ENCODE measurements at regions not wholly inside any gene's neighbourhood (a gene's known extent, or its start where the extent isn't known, plus 50 kb on each side); places are given as distances from the start of the nearest gene placed in this dataset.

DNA sequence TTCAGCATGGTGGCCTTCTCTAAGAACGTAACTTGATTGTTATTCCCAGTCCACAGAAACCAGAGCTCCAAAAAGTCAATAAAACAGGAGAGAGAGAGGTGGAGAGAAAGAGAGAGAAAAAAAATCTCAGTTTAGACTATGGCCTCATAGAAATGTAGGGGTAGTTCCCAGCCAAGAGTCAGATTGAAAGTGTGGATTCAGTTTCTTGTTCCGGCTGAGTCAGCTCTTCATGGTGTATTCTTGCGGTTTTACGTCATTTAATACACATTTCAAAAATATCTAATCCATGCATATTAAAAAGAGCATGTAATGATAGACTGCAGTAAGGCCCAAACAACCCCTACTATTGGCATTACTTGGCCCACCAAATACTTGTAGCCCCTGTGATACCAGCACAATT, 303.9 kb downstream of the ETAA1 start:
- Histone ChIP-seq H3F3A (ENCODE audit: insufficient read depth, low read length) (no peaks in the 10 kb centered on the region), H3K79me2 (ENCODE audit: insufficient read depth, low read length) (no peaks in the 10 kb centered on the region), H3K4me3 (ENCODE audit: low read depth, low read length, poor library complexity, severe bottlenecking) (no peak overlapping the region), H3K4me2 (ENCODE audit: low read length) (no peak overlapping the region), H3K27ac (ENCODE audit: low read depth, low read length, poor library complexity, severe bottlenecking) (no peak overlapping the region), H3K9me2 (ENCODE audit: low read depth, low read length) (no peaks in the 10 kb centered on the region), H3K9me3 (ENCODE audit: low read length) (no peaks in the 10 kb centered on the region), H2AFZ (ENCODE audit: low read length) (no peak overlapping the region), H3K36me3 (ENCODE audit: insufficient read depth, low read length) (no peaks in the 10 kb centered on the region), H4K20me1 (ENCODE audit: insufficient read depth, low read length) (no peaks in the 10 kb centered on the region), H3K9ac (ENCODE audit: low read length) (no peak overlapping the region), H3K4me1 (ENCODE audit: insufficient read depth, low read length, severe bottlenecking) (no peaks in the 10 kb centered on the region), H3K27me3 (ENCODE audit: insufficient read depth, low read length) (no peaks in the 10 kb centered on the region)
- no peak for TF ChIP-seq EZH2 (IDR thresholded peaks at IDR 0.05; ENCODE audit: borderline replicate concordance, low read length)
- TF ChIP-seq, protein P1, sequence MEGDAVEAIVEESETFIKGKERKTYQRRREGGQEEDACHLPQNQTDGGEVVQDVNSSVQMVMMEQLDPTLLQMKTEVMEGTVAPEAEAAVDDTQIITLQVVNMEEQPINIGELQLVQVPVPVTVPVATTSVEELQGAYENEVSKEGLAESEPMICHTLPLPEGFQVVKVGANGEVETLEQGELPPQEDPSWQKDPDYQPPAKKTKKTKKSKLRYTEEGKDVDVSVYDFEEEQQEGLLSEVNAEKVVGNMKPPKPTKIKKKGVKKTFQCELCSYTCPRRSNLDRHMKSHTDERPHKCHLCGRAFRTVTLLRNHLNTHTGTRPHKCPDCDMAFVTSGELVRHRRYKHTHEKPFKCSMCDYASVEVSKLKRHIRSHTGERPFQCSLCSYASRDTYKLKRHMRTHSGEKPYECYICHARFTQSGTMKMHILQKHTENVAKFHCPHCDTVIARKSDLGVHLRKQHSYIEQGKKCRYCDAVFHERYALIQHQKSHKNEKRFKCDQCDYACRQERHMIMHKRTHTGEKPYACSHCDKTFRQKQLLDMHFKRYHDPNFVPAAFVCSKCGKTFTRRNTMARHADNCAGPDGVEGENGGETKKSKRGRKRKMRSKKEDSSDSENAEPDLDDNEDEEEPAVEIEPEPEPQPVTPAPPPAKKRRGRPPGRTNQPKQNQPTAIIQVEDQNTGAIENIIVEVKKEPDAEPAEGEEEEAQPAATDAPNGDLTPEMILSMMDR (IDR thresholded peaks at IDR 0.05; ENCODE audit: low read length) = no peak

DNA sequence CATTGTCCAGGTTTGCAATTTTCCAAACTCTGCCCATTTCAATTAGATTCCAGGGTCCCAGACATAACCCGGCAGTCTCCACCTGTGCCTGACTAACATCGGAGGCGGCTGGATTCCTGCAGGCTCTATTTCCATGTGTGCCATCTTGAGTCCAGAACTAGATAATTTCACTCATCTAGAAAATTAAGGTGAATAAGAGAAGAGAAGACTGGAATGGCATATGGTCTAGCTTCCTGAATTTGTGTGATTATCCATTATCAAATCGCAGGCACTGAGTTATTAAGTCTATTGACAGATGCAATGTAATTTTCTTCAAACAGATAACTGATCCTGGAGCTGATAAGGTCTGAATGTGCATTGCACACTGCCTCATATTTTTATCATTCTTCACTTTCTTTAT, 305.2 kb downstream of the ETAA1 start:
- Histone ChIP-seq H3K79me2 (ENCODE audit: insufficient read depth, low read length) (no peaks in the 10 kb centered on the region), H4K20me1 (ENCODE audit: insufficient read depth, low read length) (no peaks in the 10 kb centered on the region), H3K4me3 (ENCODE audit: low read depth, low read length, poor library complexity, severe bottlenecking) (no peak overlapping the region), H3K4me1 (ENCODE audit: insufficient read depth, low read length, severe bottlenecking) (no peaks in the 10 kb centered on the region), H3K9me2 (ENCODE audit: low read depth, low read length) (no peaks in the 10 kb centered on the region), H3K9me3 (ENCODE audit: low read length) (no peaks in the 10 kb centered on the region), H3K4me2 (ENCODE audit: low read length) (no peak overlapping the region), H3K27ac (ENCODE audit: low read depth, low read length, poor library complexity, severe bottlenecking) (no peak overlapping the region), H3K36me3 (ENCODE audit: insufficient read depth, low read length) (no peaks in the 10 kb centered on the region), H2AFZ (ENCODE audit: low read length) (no peak overlapping the region), H3K27me3 (ENCODE audit: insufficient read depth, low read length) (no peaks in the 10 kb centered on the region), H3F3A (ENCODE audit: insufficient read depth, low read length) (no peaks in the 10 kb centered on the region), H3K9ac (ENCODE audit: low read length) (no peak overlapping the region)
- no peak for TF ChIP-seq EZH2 (IDR thresholded peaks at IDR 0.05; ENCODE audit: borderline replicate concordance, low read length)
- TF ChIP-seq, protein P1 (IDR thresholded peaks at IDR 0.05; ENCODE audit: low read length) = no peak

DNA sequence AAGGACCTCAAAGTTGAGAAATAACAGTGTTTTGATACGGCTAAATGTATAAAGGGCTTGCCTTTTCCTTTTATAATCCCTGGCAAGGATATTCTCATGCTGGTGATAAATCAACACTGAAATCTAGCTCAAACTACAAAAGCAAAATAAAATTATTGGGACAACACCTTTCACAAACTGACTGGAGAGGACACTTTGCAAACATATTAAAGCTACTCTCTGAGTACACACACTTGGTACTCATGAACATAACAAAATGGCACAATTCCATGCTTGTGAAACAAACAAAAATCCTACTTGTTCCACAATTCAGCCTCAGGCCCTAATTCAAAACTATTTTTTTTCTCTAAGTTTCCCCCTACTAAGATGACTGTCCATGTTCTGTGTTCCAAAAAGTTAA, 305.8 kb downstream of the ETAA1 start:
- no peaks in the 10 kb centered on the region for H3F3A ChIP-seq (ENCODE audit: insufficient read depth, low read length)
- H3K79me2 ChIP-seq (ENCODE audit: insufficient read depth, low read length) = no peaks in the 10 kb centered on the region
- no peaks in the 10 kb centered on the region for H3K9me2 ChIP-seq (ENCODE audit: low read depth, low read length)
- H3K4me2 ChIP-seq (ENCODE audit: low read length) = no peak overlapping the region
- H4K20me1 ChIP-seq (ENCODE audit: insufficient read depth, low read length) = no peaks in the 10 kb centered on the region
- no peak overlapping the region for H3K4me3 ChIP-seq (ENCODE audit: low read depth, low read length, poor library complexity, severe bottlenecking)
- no peak overlapping the region for H2AFZ ChIP-seq (ENCODE audit: low read length)
- H3K9ac ChIP-seq (ENCODE audit: low read length) = no peak overlapping the region
- H3K27ac ChIP-seq (ENCODE audit: low read depth, low read length, poor library complexity, severe bottlenecking) = no peak overlapping the region
- TF ChIP-seq, protein P1 (IDR thresholded peaks at IDR 0.05; ENCODE audit: low read length) = no peak
- TF ChIP-seq EZH2 (IDR thresholded peaks at IDR 0.05; ENCODE audit: borderline replicate concordance, low read length) = no peak
- no peaks in the 10 kb centered on the region for H3K9me3 ChIP-seq (ENCODE audit: low read length)
- H3K4me1 ChIP-seq (ENCODE audit: insufficient read depth, low read length, severe bottlenecking) = no peaks in the 10 kb centered on the region
- H3K27me3 ChIP-seq (ENCODE audit: insufficient read depth, low read length) = no peaks in the 10 kb centered on the region
- H3K36me3 ChIP-seq (ENCODE audit: insufficient read depth, low read length) = no peaks in the 10 kb centered on the region

All from OCI-LY1 (cell line).